ENCODE measurements at regions not wholly inside any gene's neighbourhood (a gene's known extent, or its start where the extent isn't known, plus 50 kb on each side); places are given as distances from the start of the nearest gene placed in this dataset.

- ChIA-PET POLR2A (ENCODE audit: unreplicated experiment) (no interaction called here), CTCF (no interaction called here)
- TF ChIP-seq CTCF (conservative IDR thresholded peaks at IDR 0.05; ENCODE audit: low read depth, low read length) (no peak), EZH2 (IDR thresholded peaks at IDR 0.05; ENCODE audit: low read length, unreplicated experiment) (no peak), EZH2phosphoT487 (IDR thresholded peaks at IDR 0.05; ENCODE audit: borderline replicate concordance, low read length) (no peak)
- H3K4me1 ChIP-seq (ENCODE audit: insufficient read depth, low read length): no peaks in the 10 kb centered on the region
- H2AFZ ChIP-seq (ENCODE audit: low read length): no peak overlapping the region
- no peak overlapping the region for H3K4me3 ChIP-seq (ENCODE audit: low read length)
- H3K9me2 ChIP-seq (replicated peaks; ENCODE audit: low read length): no peaks in the 10 kb centered on the region
- H3K36me3 ChIP-seq (ENCODE audit: low read depth, low read length): no peaks in the 10 kb centered on the region
- no peak overlapping the region for H3K27ac ChIP-seq (ENCODE audit: low read length)
- DNase-seq: no peak
- no TSS peak for BruUV-seq (replicated peaks)
- H3F3A ChIP-seq (ENCODE audit: low read length, unreplicated experiment): no peaks in the 10 kb centered on the region
- H3K27me3 ChIP-seq (ENCODE audit: low read length): no peaks in the 10 kb centered on the region
- no peak for ATAC-seq
- H4K20me1 ChIP-seq (ENCODE audit: low read length): no peaks in the 10 kb centered on the region
- intact Hi-C loops (cut with micrococcal nuclease): no loop called here
- H3K79me2 ChIP-seq (ENCODE audit: low read length): no peaks in the 10 kb centered on the region
- H3K9me3 ChIP-seq (ENCODE audit: low read length): no peaks in the 10 kb centered on the region
- no peak overlapping the region for H3K9ac ChIP-seq (ENCODE audit: low read length)
- H3K4me2 ChIP-seq (ENCODE audit: low read length): no peak overlapping the region
Measured at GRCh38 chr3:110062716-110063115, 725.4 kb upstream of the DPPA4 start.

GRCh38 chr3:110063178-110063577, 725.8 kb upstream of the DPPA4 start:
- Histone ChIP-seq H4K20me1 (ENCODE audit: low read length) (no peaks in the 10 kb centered on the region), H3K4me3 (ENCODE audit: low read length) (no peak overlapping the region), H3K4me2 (ENCODE audit: low read length) (no peak overlapping the region), H3K27me3 (ENCODE audit: low read length) (no peaks in the 10 kb centered on the region), H3F3A (ENCODE audit: low read length, unreplicated experiment) (no peaks in the 10 kb centered on the region), H3K9me3 (ENCODE audit: low read length) (no peaks in the 10 kb centered on the region), H3K4me1 (ENCODE audit: insufficient read depth, low read length) (no peaks in the 10 kb centered on the region), H3K27ac (ENCODE audit: low read length) (no peak overlapping the region), H3K9me2 (replicated peaks; ENCODE audit: low read length) (no peaks in the 10 kb centered on the region), H3K79me2 (ENCODE audit: low read length) (no peaks in the 10 kb centered on the region), H3K9ac (ENCODE audit: low read length) (no peak overlapping the region), H3K36me3 (ENCODE audit: low read depth, low read length) (no peaks in the 10 kb centered on the region), H2AFZ (ENCODE audit: low read length) (no peak overlapping the region)
- TF ChIP-seq EZH2 (IDR thresholded peaks at IDR 0.05; ENCODE audit: low read length, unreplicated experiment) (no peak), CTCF (conservative IDR thresholded peaks at IDR 0.05; ENCODE audit: low read depth, low read length) (no peak), EZH2phosphoT487 (IDR thresholded peaks at IDR 0.05; ENCODE audit: borderline replicate concordance, low read length) (no peak)
- DNase-seq (no peak), ATAC-seq (no peak)
- BruUV-seq (replicated peaks): no TSS peak
- ChIA-PET POLR2A (ENCODE audit: unreplicated experiment) (no interaction called here), CTCF (no interaction called here)
- intact Hi-C loops (cut with micrococcal nuclease): no loop called here

- no TSS peak for BruUV-seq (replicated peaks)
Measured at GRCh38 chr3:110066206-110066605, 728.9 kb upstream of the DPPA4 start.

More at GRCh38 chr3:110066206-110066605, 728.9 kb upstream of the DPPA4 start:
- DNase-seq (no peak), ATAC-seq (no peak)
- Histone ChIP-seq H3K79me2 (ENCODE audit: low read length) (no peaks in the 10 kb centered on the region), H4K20me1 (ENCODE audit: low read length) (no peaks in the 10 kb centered on the region), H2AFZ (ENCODE audit: low read length) (no peak overlapping the region), H3K36me3 (ENCODE audit: low read depth, low read length) (no peaks in the 10 kb centered on the region), H3K4me2 (ENCODE audit: low read length) (no peak overlapping the region), H3K4me3 (ENCODE audit: low read length) (no peak overlapping the region), H3K27ac (ENCODE audit: low read length) (no peak overlapping the region), H3F3A (ENCODE audit: low read length, unreplicated experiment) (no peaks in the 10 kb centered on the region), H3K27me3 (ENCODE audit: low read length) (no peaks in the 10 kb centered on the region), H3K9ac (ENCODE audit: low read length) (no peak overlapping the region), H3K9me3 (ENCODE audit: low read length) (no peaks in the 10 kb centered on the region), H3K4me1 (ENCODE audit: insufficient read depth, low read length) (no peaks in the 10 kb centered on the region), H3K9me2 (replicated peaks; ENCODE audit: low read length) (no peaks in the 10 kb centered on the region)
- intact Hi-C loops (cut with micrococcal nuclease): no loop called here
- ChIA-PET CTCF (no interaction called here), POLR2A (ENCODE audit: unreplicated experiment) (no interaction called here)
- TF ChIP-seq EZH2phosphoT487 (IDR thresholded peaks at IDR 0.05; ENCODE audit: borderline replicate concordance, low read length) (no peak), EZH2 (IDR thresholded peaks at IDR 0.05; ENCODE audit: low read length, unreplicated experiment) (no peak), CTCF (conservative IDR thresholded peaks at IDR 0.05; ENCODE audit: low read depth, low read length) (no peak)

All from PC-3 (cell line).